Erythroblast (primary cell): ENCODE measurements at regions not wholly inside any gene's neighbourhood (a gene's known extent, or its start where the extent isn't known, plus 50 kb on each side); places are given as distances from the start of the nearest gene placed in this dataset.

ENCODE experiments used
- GATA1 ChIP-seq: IDR thresholded peaks from 2 replicates; pipeline ENCODE4 v1.6.1; 2011; ENCODE audit warnings: low read depth, mild to moderate bottlenecking, control low read depth, low read length, moderate library complexity
- POLR2A ChIP-seq: IDR thresholded peaks from 2 replicates; pipeline ENCODE4 v1.6.1; 2011; ENCODE audit warnings: mild to moderate bottlenecking, low read length

DNA sequence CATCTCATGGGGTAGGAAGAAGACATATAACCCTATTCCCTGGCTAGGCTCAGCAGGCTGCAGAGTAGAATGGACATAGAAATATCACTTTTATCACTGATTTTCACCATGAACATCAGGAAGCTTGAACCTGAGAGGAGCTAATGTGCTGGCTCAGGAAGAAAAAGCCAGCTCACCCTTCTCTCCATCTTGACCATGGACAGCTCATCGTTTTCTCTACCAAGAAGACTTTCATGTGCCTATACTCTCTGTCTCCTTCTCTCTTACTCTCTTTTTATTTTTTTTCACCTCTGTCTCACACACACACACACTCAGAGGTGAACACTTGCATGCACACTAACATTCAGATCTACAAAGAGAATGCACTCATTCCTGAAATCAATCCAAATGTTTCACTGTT, 372.8 kb upstream of the CNTNAP5 start:
- TF ChIP-seq POLR2A: no peak
- no peak for TF ChIP-seq GATA1
